GM20000 (cell line): ENCODE measurements at regions not wholly inside any gene's neighbourhood (a gene's known extent, or its start where the extent isn't known, plus 50 kb on each side); places are given as distances from the start of the nearest gene placed in this dataset.

Source experiments
- DNase-seq: peaks from one replicate; pipeline ENCODE4 v3.0.0; 2012; ENCODE audit warnings: low spot score
- TF ChIP-seq, protein P1 (sequence below): IDR thresholded peaks from 2 replicates; pipeline ENCODE4 v1.5.1; 2012; ENCODE audit warnings: mild to moderate bottlenecking, control low read depth; ENCODE audit errors: extremely low read depth, missing control alignments

DNA sequence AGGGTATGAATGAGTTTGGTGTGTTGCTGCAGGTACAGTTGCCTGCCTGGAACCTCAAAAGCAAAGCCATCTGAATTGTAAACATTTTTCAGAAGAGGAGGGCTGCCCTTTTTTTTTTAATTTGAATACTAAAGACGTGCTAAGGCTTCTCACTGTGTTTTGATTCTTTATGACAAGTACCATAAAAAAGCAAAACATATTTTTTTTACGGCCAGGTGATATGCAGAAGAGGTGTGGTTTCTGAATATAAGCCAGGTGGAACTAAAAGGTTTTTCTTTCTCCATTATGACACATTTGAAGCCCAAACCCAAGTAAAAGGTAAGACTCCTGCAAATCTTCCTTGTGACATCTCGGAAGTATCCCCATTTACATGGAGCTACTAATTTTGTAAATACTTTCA is 246.3 kb downstream of the IRS1 start:
- TF ChIP-seq, protein P1, sequence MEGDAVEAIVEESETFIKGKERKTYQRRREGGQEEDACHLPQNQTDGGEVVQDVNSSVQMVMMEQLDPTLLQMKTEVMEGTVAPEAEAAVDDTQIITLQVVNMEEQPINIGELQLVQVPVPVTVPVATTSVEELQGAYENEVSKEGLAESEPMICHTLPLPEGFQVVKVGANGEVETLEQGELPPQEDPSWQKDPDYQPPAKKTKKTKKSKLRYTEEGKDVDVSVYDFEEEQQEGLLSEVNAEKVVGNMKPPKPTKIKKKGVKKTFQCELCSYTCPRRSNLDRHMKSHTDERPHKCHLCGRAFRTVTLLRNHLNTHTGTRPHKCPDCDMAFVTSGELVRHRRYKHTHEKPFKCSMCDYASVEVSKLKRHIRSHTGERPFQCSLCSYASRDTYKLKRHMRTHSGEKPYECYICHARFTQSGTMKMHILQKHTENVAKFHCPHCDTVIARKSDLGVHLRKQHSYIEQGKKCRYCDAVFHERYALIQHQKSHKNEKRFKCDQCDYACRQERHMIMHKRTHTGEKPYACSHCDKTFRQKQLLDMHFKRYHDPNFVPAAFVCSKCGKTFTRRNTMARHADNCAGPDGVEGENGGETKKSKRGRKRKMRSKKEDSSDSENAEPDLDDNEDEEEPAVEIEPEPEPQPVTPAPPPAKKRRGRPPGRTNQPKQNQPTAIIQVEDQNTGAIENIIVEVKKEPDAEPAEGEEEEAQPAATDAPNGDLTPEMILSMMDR, result no peak
- no peak for DNase-seq

DNA sequence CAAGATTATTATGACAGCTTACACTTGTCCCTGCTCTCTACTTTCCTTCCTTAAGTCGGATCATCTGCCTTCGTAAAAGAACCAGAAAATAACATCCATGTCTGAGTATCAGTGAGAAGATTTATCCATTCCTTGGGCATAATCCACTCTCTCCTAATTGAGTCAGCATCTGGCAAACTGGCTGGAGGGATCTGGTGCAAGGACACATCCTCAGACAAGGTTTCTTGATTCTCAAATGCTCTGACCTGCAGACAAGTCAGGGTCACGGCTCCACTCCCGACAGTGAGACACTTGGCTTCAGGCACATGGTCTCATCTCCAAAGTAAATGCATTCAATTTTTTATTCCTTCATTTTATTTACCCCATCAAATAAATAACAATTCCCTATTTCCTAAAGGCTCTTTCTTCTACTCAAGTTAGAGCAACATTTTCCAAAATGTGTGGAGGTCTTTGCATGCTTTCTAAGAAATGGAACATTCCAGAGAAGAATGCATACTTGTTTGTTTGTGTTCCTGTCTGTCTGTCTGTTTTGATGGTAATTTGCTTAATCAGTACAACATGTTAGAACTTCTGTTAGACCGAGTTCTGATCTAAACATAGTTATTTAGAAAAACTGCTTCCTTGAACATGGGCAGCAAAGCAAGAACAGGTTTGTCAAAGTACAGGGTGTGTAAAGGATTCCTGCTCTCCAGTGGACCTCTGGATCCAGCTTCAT is 246.9 kb downstream of the IRS1 start:
- DNase-seq, result no peak

GRCh38 chr2:226551522-226552250 is 247.9 kb downstream of the IRS1 start:
- DNase-seq, result no peak
- TF ChIP-seq, protein P1, result no peak

More for the DNA sequence above, 246.9 kb downstream of the IRS1 start:
- TF ChIP-seq, protein P1, result no peak

DNA sequence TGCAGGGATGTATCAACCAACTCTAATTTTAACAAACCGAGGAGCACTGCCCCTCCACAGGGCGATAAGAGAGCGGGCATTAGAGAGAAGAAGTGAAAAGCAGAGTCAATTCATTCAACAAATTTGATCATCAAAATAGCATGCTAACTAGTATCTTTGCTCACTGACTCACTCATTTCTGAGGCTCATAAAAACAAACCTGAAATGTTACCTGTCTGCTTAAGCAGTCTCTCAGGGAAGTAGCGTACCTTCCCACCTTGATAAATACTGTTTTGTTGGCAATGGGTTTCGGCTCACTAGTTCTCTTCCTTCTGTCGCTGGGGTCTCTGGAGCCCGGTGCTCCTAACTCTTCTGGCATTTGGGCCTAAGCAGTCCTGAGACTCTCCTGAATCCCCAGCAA is 248.8 kb downstream of the IRS1 start:
- DNase-seq, result no peak
- TF ChIP-seq, protein P1, result no peak

DNA sequence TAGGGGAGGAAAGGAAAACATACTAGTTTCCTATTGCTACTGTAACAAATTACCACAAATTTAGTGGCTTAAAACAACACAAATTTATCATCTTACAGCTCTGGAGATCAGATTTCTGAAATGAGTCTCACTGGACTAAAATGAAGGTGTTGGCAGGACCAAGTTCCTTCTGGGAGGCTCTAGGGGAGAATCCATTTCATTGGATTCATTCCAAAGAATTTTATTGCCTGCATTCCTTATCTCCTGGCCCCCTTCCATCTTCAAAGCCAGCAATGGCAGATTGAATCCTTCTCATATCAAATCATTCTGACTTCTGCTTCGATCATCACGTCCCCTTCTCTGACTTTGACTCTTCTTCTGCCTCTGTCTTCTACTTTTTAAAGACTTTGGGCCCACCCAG is 250.9 kb downstream of the IRS1 start:
- no peak for DNase-seq
- TF ChIP-seq, protein P1, result no peak

GRCh38 chr2:226544596-226545210 is 254.9 kb downstream of the IRS1 start:
- TF ChIP-seq, protein P1, result no peak
- no peak for DNase-seq
